HG03469 (cell line): ENCODE measurements at regions not wholly inside any gene's neighbourhood (a gene's known extent, or its start where the extent isn't known, plus 50 kb on each side); places are given as distances from the start of the nearest gene placed in this dataset.
"Not testable (repeated sequence)": the region's sequence is repeated elsewhere in the genome, so short reads cannot be mapped to it uniquely, and the experiment has no call there.

Experiments used
- ATAC-seq: cut with Tn5 transposase; IDR thresholded peaks from one replicate; pipeline ENCODE4 v1.9.1; 2021; ENCODE audit warnings: mild to moderate bottlenecking, moderate library complexity, moderate number of reproducible peaks; ENCODE audit not compliant: unreplicated experiment

DNA sequence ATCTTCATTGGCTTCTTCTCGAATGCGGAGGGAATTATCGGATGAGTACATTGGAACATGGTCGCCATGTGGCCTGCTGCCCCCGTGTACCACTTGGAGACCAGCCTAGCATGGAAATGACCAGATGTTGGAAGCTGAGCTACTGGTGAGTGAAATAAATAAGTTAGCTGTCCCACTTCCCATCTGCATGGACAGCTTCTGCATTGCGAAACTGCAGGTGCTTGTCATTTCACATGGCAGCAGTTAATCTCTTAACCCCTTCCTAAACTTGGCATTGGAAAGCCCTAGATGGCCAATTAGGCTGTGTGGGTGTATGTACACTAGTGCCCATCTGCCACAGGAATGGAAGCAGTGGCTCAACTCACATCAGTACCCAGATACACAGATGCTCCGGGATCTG, 246.6 kb upstream of the IL12B start:
- ATAC-seq, result no peak

DNA sequence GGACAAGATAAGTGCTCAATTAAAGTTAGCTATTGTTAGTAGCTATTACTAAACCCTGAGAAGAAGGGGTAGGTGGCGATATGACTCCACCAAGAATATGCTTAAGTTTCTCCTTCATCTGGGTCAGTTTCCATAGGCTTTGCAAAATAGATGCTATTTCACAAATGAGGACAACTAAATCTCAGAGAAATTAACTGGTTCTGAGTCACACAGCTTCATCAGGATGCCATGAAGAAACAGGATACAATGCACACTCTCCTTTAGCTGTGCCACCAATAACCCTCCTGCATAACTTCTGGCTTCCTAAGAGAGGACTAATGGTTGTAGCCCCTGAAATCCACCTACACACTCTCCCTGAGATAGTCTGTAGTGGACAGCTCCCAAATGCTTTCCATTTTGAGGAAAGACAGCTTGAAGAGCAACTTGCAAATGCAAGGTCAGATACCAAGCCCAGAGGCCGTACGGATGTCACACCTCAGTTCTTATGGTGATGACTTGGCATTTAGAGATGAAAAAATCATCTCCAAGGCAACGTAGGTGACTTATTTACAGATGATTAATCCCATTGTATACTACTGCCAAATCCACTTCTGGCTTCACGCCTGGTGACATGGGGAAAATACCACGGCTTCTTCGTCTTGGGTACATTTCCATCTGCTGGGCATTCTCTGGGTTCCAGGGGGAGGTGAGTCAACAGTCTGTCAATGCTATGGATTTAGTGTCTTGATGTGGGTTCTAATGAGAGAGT, 251.4 kb upstream of the IL12B start:
- no peak for ATAC-seq

DNA sequence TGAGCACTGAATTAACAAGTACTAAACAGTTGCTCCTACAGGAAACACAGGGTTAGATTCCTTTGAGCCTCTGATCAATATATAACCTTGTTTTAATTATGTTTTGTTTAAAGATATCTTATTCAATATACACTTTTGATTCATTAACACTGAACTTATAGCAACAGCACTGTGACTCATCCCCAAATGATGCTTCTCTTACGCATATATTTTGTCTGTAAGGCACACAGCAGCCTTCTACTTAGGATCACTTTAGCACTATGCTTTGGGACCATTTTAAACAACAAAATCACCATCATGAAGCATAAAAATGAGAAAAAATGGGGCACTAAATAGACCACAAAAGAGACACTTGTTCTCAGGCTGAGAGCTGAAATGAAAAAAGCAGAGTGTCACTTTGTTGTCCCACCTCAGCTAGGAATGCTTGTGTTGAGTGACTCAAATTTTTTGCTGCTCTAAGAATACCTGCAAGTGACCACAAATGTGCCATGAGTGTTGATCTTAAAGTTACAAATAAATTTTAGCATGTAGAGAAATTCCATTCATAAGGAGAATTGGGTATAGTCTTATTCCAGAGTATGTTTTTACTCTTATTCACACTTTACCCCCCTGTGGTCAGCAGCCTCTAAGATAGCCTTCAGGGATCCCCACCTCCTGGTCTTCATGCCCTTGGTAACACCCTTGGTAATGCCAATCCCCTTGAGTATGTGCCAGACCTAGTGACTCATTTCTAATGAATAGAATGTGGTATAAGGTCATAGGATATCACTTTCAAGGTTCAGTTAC, 252.7 kb upstream of the IL12B start:
- no peak for ATAC-seq

DNA sequence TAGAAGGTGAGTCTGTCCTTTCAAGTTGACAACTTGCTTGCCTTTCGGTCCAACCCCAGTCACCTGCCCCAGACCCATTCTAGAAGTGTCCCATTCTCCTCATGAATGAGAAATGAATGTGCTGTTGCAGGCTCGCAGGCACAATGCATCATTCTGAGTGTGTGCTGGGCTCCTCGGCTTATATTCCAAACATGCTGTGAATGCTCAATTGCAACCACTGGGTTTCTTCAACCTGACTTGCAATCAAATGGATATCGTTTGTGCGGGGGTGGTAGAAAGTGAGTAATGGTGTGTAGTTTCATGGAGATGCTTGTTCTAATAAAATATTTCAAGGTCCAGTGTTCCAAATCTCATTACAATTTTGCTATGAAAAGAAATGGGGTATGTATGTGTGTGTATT, 256.6 kb upstream of the IL12B start:
- no peak for ATAC-seq

DNA sequence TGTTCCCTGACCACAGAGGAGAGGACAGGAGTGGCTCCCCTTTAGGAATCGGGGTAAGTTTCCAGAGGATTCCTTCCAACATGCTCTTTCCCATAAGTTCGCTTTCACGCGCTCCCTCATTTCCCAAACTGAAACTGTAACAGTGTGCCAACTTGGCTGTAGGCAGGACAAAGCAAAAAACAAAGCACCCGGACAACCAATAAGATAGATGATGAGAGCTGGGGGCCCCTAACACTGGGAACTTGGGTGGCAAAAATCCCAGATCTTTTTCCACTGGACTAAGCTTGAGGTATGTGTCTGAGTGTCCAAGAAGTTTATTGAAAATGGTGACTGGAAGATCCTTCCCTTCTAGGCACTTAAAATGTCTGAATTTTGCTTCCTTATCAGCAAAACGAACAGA, 258.7 kb upstream of the IL12B start:
- no peak for ATAC-seq

DNA sequence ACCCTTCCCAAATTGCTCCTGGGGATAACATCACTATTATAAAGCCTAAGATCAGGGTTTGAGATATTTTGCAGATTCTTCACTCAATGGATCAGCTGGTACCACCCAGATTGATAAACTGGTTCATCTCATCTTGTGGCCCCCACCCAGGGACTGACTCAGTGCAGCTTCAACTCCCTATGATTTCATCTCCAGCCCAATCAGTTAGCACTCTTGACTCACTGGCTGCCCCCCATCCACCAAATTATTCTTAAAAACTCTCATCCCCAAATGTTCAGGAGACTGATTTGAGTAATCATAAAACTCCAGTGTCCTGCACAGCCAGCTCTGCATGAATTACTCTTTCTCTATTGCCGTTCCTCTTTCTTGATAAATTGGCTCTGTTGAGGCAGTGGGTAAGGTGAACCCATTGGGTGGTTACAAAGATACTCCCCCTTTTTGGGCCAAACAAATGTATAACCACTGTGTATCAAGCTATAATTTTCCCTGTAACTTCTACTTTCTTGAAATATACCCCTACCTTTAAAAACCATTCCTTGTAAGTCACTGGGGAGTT, 263.3 kb upstream of the IL12B start:
- no peak for ATAC-seq

DNA sequence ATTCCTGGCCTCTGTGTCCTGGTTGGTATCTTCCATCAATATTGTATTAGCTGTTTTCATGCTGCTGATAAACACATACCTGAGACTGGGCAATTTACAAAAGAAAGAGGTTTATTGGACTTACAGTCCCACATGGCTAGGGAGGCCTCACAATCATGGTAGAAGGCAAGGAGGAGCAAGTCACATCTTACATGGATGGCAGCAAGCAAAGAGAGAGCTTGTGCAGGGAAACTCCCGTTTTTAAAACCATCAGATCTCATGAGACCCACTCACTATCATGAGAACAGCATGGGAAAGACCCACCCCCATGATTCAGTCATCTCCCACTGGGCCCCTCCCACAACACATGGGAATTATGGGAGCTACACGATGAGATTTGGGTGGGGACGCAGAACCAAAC, 265.3 kb upstream of the IL12B start:
- not testable (repeated sequence) for ATAC-seq

DNA sequence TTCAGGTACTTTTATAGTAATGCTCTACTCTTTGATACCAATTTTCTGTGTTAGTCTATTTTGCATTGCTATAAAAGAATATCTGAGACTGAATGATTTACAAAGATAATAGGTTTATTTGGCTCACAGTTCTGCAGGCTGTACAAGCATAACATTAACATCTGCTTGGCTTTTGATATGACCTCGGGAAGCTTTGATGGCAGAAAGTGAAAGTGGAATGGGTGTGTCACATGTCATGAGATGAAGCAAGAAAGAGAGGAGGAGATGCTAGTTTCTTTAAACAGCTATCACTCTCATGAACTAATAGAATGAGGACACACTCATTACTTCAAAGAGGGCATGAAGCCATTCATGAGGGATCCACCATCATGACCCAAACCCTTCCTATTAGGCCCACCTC, 270.9 kb upstream of the IL12B start:
- ATAC-seq, result no peak

DNA sequence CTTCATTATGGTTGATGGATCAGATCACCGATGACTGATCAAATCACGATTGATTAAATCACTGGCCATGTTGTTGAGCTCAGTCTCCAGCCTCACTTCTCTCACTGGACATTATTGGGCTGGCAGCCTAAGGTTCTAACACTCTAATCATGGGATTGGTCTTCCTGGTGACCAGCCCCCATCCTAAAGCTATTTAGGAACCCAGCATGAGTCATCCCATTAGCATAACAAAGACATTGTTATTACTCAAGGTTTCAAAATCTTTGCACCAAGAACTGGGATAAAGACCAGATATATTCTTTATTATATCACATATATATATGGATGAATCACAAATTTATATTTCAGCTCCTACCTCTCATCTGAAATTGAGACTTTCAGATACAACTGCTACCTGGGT, 272.1 kb upstream of the IL12B start:
- no peak for ATAC-seq

DNA sequence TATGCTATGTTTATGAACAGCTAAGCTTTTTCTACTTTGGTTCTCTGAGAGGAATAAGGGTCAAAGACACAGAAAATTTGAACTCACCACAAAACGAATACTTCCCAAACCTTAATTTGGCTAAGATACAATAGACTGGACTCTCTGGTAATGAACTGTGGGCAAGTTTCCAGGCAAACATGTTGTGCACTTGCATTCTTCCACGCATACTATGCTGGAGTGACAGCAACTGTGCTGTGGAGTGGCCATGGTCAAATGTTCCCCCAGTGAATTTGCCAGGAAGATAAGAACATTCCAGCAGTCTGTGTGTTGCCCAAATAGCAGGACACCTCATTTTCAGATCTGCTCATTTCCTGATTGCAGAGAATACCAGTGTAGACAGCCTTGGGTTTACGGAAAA, 275.3 kb upstream of the IL12B start:
- ATAC-seq, result no peak

DNA sequence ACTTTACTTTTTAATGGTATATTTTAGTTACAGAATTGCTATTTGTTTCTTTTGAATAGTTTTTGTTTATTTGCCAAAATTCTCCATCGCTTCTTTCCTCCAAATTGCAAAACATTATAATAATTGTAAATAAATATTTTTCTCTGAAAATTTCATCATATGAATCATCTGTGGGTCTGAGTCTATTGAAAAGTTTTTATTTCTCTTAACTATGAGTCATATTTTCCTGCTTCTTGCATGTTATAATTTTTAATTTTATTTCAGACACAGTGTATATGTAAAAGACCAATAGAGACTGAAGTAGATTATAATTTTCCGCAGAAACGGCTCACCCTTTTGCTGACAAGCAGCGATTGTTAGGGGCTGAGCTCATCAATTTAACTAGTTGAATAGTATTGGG, 279.1 kb upstream of the IL12B start:
- ATAC-seq, result no peak

DNA sequence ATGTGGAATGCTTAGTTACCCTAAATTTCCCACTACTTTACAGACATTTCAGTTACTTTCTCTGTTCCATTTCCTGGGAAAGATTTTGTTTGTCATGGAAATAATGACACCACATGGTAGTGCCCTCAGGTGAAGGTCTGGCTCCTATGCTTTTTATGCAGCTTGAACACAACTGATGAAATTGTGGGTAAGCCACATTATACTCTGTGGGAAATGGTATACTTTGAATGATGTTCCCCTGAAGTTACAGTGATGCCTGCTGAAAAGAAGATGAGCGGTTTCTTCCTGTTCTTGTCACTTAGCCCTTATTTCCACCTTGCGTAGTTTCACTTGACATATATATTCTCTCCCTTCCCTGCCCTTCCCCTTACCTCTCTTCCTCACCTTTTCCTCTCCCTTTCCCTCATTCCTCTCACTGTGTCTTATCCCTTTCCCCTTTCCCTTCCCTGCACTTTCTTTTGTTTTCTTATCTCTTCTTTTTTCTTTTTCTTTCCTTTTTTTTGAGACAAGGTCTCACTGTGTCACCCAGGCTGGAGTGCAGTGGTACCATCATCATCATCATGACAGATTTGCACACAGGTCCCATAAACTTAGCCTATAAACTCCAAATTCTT, 280.8 kb upstream of the IL12B start:
- ATAC-seq, result no peak

DNA sequence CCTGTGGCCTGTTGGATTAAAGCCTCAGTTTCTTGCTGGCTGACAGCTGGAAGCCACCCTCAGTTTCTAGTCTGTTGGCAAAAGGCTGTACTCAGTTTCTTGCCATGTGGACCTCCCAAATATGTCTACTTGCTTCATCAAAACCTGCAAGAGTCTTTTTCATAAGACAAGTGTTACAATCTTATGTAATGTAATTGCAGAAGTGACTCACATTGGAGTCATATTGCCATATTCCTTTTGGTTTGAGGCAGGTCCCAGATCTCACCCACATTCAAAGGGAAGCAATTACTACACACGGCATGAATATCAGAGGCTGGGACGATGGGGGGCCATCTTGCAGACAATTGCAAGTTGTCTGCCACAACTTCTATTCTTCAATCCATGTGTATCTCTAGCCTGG, 286.7 kb upstream of the IL12B start:
- no peak for ATAC-seq

DNA sequence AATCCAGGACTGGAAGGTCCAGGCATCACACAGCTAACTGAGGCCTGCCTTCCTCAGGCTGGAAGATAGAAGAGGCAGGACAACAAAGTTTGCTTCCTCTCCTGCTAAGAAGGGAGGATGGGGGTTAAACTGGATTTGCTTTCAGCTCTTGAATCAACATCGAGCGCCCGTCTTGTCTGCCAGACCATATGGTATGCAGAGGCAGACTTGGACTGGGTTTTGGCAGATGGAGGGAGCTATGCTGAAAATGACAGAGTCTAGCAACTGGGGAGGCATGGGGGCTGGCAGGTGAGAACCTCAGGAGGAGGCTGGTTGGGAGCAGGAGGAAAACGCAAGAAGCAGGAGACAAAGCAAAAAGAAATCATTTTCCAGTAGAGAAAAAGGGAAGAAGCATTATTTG, 289.5 kb upstream of the IL12B start:
- ATAC-seq, result no peak

DNA sequence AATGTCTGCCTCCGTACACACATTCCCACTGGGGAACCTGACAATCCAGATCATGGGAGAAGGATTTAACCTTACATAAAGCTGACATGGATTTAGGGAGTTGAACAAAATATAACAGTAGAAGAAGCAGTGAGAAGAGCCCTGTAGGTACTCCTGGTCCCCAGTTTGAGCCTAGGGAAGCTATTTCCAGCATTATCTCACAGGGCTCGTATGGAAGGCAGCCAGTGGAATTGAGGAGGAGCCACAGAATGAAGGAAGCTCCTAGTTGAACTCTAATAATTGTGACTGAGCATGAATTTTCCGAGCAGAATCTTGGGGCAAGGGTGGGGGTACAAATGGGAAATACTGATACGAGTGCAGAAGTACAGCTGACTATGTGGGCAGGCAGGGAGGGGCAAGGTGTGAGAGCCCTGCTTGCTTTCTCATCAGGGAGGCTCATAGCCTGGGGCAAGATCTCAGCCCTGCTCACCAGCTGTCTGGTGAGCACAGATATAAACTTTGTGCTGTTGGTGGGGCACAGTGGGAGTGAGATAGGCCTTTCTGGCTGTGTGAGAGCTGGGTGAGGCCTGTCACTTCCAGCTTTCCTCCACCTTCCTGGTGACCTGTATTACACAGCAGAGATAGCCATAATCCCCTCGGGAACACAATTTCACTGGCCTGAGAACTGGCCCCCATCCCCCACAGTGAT, 290.7 kb upstream of the IL12B start:
- no peak for ATAC-seq

DNA sequence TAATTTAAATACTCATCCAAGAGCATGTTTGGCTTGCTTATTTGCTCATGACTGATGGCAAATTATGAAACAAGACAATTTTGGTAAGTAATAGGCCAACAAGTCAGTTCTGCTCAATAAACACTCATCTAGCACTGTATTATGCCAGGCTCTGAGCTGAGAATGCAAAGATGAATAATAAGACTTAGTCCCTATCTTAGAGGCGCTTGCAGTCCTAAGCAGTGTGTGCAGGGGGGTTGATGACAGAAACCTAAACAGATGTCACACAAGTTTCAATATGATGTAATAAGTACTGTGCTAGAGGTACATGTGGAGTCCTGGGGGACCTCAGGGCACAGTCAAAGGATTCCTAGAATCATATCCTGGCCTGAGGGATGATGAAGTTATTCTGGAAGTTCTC, 287.6 kb upstream of the ADRA1B start:
- ATAC-seq, result no peak

DNA sequence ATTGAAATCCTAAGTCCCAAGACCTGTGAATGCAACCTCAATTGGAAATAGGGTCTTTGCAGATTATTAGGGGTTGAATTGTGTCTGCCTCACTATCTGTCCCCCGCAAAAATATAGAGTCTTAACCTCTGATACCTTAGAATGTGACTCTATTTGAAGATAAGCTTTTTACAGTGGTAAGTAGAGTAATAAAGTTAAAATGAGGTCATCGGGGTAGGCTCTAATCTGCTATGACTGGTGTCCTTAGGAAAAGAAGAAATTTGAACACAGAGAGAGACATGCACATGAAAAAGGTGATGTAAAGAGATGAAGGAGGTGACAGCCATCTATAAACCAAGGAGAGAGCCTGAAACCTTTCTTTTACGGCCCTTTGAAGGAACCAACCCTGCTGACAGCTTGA, 287.1 kb upstream of the ADRA1B start:
- no peak for ATAC-seq

DNA sequence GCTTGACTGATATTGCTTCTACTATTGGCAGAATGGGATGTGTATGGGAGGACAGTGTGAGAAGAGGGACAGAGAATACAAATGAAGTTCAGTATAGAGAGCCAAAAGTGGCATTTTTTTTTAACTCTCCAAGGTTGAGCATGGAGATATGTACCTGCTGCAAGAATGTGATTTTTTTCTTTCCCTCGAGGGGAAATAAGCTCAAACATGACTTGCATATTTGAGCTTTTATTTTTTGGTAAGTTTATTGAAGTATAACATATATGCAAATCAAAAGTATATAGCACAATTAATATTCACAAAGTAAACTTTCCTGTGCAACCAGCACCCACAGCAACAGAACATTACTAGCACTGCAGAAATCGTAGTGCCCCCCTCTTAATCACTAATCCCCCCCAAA, 285.7 kb upstream of the ADRA1B start:
- ATAC-seq, result no peak

DNA sequence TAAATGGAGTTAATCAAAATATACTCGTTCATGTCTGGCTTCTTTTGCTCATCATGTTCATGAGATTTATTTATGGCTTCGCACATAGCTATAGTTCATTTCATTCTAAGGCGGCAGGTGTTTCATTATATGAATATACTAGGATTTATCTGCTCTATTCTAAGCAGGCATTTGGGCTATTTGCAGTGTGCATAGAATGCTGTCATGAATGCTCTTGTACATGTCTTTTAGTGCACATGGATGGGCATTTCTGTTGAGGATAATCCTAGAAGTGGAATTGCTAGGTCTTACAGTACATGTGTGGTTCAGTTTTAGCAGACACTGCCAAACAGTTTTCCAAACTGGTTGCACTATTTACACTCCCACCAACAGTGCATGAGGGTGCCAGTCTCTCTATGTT, 285.3 kb upstream of the ADRA1B start:
- ATAC-seq, result no peak

DNA sequence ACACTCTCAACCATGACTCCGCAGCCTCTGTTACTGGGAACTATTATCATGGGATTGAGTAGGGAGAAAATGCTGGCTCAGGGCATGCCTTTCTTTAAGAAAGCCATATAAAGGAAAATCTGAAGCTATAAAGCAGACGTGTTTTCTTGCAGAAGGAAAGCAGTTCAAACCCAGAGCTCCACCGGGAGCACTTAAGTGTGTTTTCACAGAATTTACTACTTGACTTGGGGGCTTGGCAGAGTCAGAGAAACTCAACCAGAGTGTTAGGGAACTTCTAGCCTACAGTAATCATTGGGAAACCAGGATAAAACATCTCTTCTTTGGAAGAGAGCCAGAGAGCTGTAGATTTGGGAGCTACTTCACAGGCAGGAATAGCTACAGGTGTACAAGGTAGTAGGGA, 283.4 kb upstream of the ADRA1B start:
- ATAC-seq, result no peak

DNA sequence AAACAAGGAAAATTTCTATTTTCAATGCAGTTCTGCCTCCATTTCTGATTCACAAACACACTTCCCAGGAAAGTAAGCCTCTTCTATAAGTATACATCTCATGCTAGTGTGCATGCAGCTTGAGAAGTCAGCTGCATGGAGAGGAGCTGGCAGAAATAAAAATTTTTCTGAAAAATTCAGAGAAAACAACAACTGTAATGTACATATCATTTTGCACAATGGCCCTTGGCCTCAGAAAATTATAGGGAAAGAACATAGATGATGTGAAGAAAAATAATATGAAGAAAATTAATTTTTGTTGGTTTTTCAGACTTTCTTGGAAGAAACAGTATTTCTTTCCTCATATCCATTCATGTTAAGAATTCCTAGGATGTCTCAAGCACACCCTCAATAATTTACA, 277.8 kb upstream of the ADRA1B start:
- ATAC-seq, result no peak
